ENCODE measurements at regions not wholly inside any gene's neighbourhood (a gene's known extent, or its start where the extent isn't known, plus 50 kb on each side); places are given as distances from the start of the nearest gene placed in this dataset.

DNA sequence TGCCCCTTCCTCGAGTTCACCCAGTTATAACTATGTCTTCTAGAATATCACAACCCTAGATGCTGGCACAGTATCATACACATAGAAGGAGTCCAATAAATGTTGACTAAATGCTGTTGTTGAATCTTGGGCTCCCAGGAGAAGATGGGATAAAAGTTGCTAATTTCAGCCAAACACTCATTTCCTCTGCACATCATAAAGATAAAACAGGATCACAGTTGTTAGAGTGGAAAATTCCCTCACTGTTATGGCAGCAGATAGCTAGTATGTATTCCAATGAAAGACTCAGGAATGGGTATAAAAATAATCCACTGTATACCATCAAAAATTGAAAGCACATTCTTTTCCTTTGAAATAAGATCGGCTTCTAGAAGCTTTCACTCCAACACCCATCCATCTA is 294.9 kb upstream of the TSHZ2 start:
- Histone ChIP-seq H3K27me3 (ENCODE audit: insufficient read depth, low read length) (no peaks in the 10 kb centered on the region), H3K4me2 (ENCODE audit: low read length) (no peak overlapping the region), H3K9me3 (ENCODE audit: control insufficient read depth in 1 of 2, insufficient read depth in 1 of 2, low read depth in 1 of 2, low read length in 2 of 2) (peaks cover 0 to 7% of the 10 kb centered on the region in 2 experiments; a peak in 2 of 4 replicates), H3K27ac (ENCODE audit: low read depth, low read length) (no peak overlapping the region), H3K9ac (ENCODE audit: low read length) (no peak overlapping the region), H3K79me2 (ENCODE audit: insufficient read depth, low read length) (no peaks in the 10 kb centered on the region), H3K4me3 (replicated peaks in 1 of 2; ENCODE audit: low read depth in 1 of 2, low read length in 2 of 2) (no peak overlapping the region), H3K9me2 (ENCODE audit: insufficient read depth) (no peaks in the 10 kb centered on the region), H2AFZ (ENCODE audit: low read depth, low read length, poor library complexity, severe bottlenecking) (no peak overlapping the region), H4K20me1 (ENCODE audit: insufficient read depth) (no peaks in the 10 kb centered on the region), H3K36me3 (ENCODE audit: control insufficient read depth in 1 of 2, insufficient read depth in 2 of 2, low read length in 2 of 2) (no peaks in the 10 kb centered on the region), H3K4me1 (ENCODE audit: control insufficient read depth in 1 of 2, insufficient read depth in 2 of 2, low read length in 2 of 2) (no peaks in the 10 kb centered on the region)
- BruUV-seq (replicated peaks), result no TSS peak
- ChIA-PET CTCF (no interaction called here), RAD21 (ENCODE audit: low non-redundant PET in 1 of 2, low total read pairs in 2 of 2, uncharacterized antibody in 2 of 2, unreplicated experiment in 2 of 2) (no interaction called here), POLR2A (no interaction called here)
- ATAC-seq (no peak), DNase-seq (ENCODE audit: low read depth, low spot score) (no peak)
- intact Hi-C loops (cut with micrococcal nuclease), result no loop called here
- TF ChIP-seq YY1 (IDR thresholded peaks at IDR 0.05; ENCODE audit: extremely low read depth, insufficient replicate concordance, low read depth, low read length) (no peak), CBX3 (IDR thresholded peaks at IDR 0.05; ENCODE audit: low read depth) (no peak), MAX (IDR thresholded peaks at IDR 0.05) (no peak), CEBPB (IDR thresholded peaks at IDR 0.05; ENCODE audit: low read depth) (no peak), EZH2phosphoT487 (IDR thresholded peaks at IDR 0.05; ENCODE audit: borderline replicate concordance) (no peak), ZBTB33 (IDR thresholded peaks at IDR 0.05; ENCODE audit: extremely low read depth, insufficient replicate concordance, low read length) (no peak), FOSL1 (IDR thresholded peaks at IDR 0.05; ENCODE audit: low read depth) (no peak), EGR1 (IDR thresholded peaks at IDR 0.05; ENCODE audit: low read depth) (no peak), ZNF274 (IDR thresholded peaks at IDR 0.05; ENCODE audit: low read depth, low read length) (no peak), SRF (IDR thresholded peaks at IDR 0.05; ENCODE audit: low read depth) (no peak), SP1 (IDR thresholded peaks at IDR 0.05; ENCODE audit: low read depth) (no peak), ZFX (IDR thresholded peaks at IDR 0.05) (no peak), EZH2 (IDR thresholded peaks at IDR 0.05) (no peak), TCF7L2 (IDR thresholded peaks at IDR 0.05; ENCODE audit: borderline replicate concordance, extremely low read depth, insufficient read depth, insufficient read length) (no peak), POLR2AphosphoS5 (IDR thresholded peaks at IDR 0.05; ENCODE audit: low read depth, low read length) (no peak), SIN3A (IDR thresholded peaks at IDR 0.05; ENCODE audit: low read depth) (no peak), CTCF (IDR thresholded peaks at IDR 0.05 in 2 of 3, conservative IDR thresholded peaks at IDR 0.05 in 1 of 3; ENCODE audit: borderline replicate concordance in 1 of 3, insufficient read depth in 1 of 3, low read depth in 2 of 3, low read length in 2 of 3) (no peak), JUND (IDR thresholded peaks at IDR 0.05) (no peak)
- TF ChIP-seq, protein P1, sequence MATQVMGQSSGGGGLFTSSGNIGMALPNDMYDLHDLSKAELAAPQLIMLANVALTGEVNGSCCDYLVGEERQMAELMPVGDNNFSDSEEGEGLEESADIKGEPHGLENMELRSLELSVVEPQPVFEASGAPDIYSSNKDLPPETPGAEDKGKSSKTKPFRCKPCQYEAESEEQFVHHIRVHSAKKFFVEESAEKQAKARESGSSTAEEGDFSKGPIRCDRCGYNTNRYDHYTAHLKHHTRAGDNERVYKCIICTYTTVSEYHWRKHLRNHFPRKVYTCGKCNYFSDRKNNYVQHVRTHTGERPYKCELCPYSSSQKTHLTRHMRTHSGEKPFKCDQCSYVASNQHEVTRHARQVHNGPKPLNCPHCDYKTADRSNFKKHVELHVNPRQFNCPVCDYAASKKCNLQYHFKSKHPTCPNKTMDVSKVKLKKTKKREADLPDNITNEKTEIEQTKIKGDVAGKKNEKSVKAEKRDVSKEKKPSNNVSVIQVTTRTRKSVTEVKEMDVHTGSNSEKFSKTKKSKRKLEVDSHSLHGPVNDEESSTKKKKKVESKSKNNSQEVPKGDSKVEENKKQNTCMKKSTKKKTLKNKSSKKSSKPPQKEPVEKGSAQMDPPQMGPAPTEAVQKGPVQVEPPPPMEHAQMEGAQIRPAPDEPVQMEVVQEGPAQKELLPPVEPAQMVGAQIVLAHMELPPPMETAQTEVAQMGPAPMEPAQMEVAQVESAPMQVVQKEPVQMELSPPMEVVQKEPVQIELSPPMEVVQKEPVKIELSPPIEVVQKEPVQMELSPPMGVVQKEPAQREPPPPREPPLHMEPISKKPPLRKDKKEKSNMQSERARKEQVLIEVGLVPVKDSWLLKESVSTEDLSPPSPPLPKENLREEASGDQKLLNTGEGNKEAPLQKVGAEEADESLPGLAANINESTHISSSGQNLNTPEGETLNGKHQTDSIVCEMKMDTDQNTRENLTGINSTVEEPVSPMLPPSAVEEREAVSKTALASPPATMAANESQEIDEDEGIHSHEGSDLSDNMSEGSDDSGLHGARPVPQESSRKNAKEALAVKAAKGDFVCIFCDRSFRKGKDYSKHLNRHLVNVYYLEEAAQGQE (IDR thresholded peaks at IDR 0.05; ENCODE audit: low read depth), result no peak

Measured in HCT116 (cell line).